ENCODE measurements at regions not wholly inside any gene's neighbourhood (a gene's known extent, or its start where the extent isn't known, plus 50 kb on each side); places are given as distances from the start of the nearest gene placed in this dataset.

DNA sequence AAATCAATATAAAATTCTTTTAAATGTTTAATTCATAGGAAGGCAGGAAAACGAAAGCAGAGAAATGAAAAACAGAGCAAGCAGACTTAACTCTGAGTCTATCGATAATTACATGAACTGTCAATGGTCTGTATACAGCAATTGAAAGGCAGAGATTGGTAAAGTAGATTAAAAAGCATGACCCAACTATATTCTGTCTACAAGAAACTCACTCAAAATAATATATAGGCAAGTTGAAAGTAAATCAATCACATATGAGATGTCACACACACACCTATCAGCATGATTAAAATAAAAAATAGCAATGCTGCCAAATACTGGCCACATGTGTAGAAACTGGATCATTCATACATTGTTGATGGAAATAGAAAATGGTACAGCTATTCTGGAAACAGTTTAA lies 136.4 kb upstream of the CYP1B1 start:
- TF ChIP-seq, protein P1, sequence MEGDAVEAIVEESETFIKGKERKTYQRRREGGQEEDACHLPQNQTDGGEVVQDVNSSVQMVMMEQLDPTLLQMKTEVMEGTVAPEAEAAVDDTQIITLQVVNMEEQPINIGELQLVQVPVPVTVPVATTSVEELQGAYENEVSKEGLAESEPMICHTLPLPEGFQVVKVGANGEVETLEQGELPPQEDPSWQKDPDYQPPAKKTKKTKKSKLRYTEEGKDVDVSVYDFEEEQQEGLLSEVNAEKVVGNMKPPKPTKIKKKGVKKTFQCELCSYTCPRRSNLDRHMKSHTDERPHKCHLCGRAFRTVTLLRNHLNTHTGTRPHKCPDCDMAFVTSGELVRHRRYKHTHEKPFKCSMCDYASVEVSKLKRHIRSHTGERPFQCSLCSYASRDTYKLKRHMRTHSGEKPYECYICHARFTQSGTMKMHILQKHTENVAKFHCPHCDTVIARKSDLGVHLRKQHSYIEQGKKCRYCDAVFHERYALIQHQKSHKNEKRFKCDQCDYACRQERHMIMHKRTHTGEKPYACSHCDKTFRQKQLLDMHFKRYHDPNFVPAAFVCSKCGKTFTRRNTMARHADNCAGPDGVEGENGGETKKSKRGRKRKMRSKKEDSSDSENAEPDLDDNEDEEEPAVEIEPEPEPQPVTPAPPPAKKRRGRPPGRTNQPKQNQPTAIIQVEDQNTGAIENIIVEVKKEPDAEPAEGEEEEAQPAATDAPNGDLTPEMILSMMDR (conservative IDR thresholded peaks at IDR 0.05 in 1 of 2, IDR thresholded peaks at IDR 0.05 in 1 of 2; ENCODE audit: low read depth in 1 of 2, low read length in 2 of 2) = no peak
- no peak for TF ChIP-seq EZH2 (IDR thresholded peaks at IDR 0.05; ENCODE audit: low read length, missing control alignments)
